Esophagus squamous epithelium (tissue), 5 donors: ENCODE measurements at regions not wholly inside any gene's neighbourhood (a gene's known extent, or its start where the extent isn't known, plus 50 kb on each side); places are given as distances from the start of the nearest gene placed in this dataset.

Experiments
- DNase-seq: peaks from one replicate; lab custom pipeline; 2025; lab: John Stamatoyannopoulos, UW
- H3K27ac ChIP-seq, 4 donors: fragments of 200-600 bp; sonication (generic); one replicate each; pipeline ENCODE4 v1.5.1; 2016 to 2019; ENCODE audit warnings: mild to moderate bottlenecking in 1 of 4
- H3K27me3 ChIP-seq, 4 donors: fragments of 200-600 bp; sonication (generic); 1 replicate in 3 of 4; 2 replicates in 1 of 4; pipeline versions ENCODE4 v1.5.1 to v1.6.0; 2017 to 2021; ENCODE audit warnings: antibody characterized with exemption in 1 of 4
- H3K36me3 ChIP-seq, 3 donors: fragments of 200-600 bp; sonication (generic); one replicate each; pipeline ENCODE4 v1.5.1; 2016 to 2019
- H3K4me1 ChIP-seq, 3 donors: fragments of 200-600 bp; sonication (generic); one replicate each; pipeline ENCODE4 v1.5.1; 2017 to 2019
- H3K4me3 ChIP-seq, 4 donors: fragments of 200-600 bp; sonication (generic); 1 replicate in 3 of 4; 2 replicates in 1 of 4; pipeline ENCODE4 v1.5.1; 2016 to 2019; ENCODE audit warnings: mild to moderate bottlenecking in 2 of 4, moderate library complexity in 1 of 4
- H3K9me3 ChIP-seq, 3 donors: fragments of 200-600 bp; sonication (generic); one replicate each; pipeline ENCODE4 v1.5.1; 2016 to 2019
- POLR2A ChIP-seq, 4 donors: fragments of 450-650 bp; IDR thresholded peaks; one replicate each; pipeline ENCODE4 v1.6.1; 2017; ENCODE audit warnings: antibody characterized with exemption in 4 of 4, mild to moderate bottlenecking in 4 of 4, moderate library complexity in 3 of 4
- WGBS, 2 donors: methylation state at CpG; one replicate each; pipeline ENCODE4 v1.1.5; 2018; 5-methylcytosine and 5-hydroxymethylcytosine counted together
- intact Hi-C: fragments of 100-400 bp; cut with DNase I; formaldehyde crosslinking; loops from one replicate; pipeline ENCODE4 v1.15.0; 2022
- TF ChIP-seq, protein P1 (sequence below), 6 experiments: fragments of 450-650 bp in 4 of 6; fragments of 200-600 bp in 2 of 6; sonication (generic) in 2 of 6; IDR thresholded peaks; one replicate each; pipeline ENCODE4 v1.5.1; 2016 to 2019; ENCODE audit warnings: antibody characterized with exemption in 6 of 6, mild to moderate bottlenecking in 4 of 6, moderate library complexity in 4 of 6
- donor health status: DM: yes; HTN: yes; CAD: no.

- WGBS, 2 donors: 34 to 40% methylated on average over 5 of the region's 5 CpGs
- no peak for TF ChIP-seq POLR2A (IDR thresholded peaks at IDR 0.05)
- TF ChIP-seq, protein P1, sequence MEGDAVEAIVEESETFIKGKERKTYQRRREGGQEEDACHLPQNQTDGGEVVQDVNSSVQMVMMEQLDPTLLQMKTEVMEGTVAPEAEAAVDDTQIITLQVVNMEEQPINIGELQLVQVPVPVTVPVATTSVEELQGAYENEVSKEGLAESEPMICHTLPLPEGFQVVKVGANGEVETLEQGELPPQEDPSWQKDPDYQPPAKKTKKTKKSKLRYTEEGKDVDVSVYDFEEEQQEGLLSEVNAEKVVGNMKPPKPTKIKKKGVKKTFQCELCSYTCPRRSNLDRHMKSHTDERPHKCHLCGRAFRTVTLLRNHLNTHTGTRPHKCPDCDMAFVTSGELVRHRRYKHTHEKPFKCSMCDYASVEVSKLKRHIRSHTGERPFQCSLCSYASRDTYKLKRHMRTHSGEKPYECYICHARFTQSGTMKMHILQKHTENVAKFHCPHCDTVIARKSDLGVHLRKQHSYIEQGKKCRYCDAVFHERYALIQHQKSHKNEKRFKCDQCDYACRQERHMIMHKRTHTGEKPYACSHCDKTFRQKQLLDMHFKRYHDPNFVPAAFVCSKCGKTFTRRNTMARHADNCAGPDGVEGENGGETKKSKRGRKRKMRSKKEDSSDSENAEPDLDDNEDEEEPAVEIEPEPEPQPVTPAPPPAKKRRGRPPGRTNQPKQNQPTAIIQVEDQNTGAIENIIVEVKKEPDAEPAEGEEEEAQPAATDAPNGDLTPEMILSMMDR (IDR thresholded peaks at IDR 0.05): no peak
- intact Hi-C loops: no loop called here
Observed at GRCh38 chr5:17720071-17720470, 85.8 kb downstream of the TAF11L14 start.

GRCh38 chr5:17723876-17724275 is 89.6 kb downstream of the TAF11L14 start:
- no peaks in the 10 kb centered on the region for H3K9me3 ChIP-seq
- H3K4me1 ChIP-seq: no peaks in the 10 kb centered on the region
- intact Hi-C loops: no loop called here
- no peaks in the 10 kb centered on the region for H3K27me3 ChIP-seq
- H3K36me3 ChIP-seq: no peaks in the 10 kb centered on the region
- 59 to 64% methylated on average over 4 to 5 of the region's 5 CpGs for WGBS, 2 donors
- H3K4me3 ChIP-seq: no peak overlapping the region
- no peak for DNase-seq
- no peak overlapping the region for H3K27ac ChIP-seq
- no peak for TF ChIP-seq POLR2A (IDR thresholded peaks at IDR 0.05)
- TF ChIP-seq, protein P1 (IDR thresholded peaks at IDR 0.05): no peak

More at GRCh38 chr5:17720071-17720470, 85.8 kb downstream of the TAF11L14 start:
- no peak for DNase-seq
- H3K4me1 ChIP-seq: no peaks in the 10 kb centered on the region
- H3K36me3 ChIP-seq: no peaks in the 10 kb centered on the region
- H3K9me3 ChIP-seq: no peaks in the 10 kb centered on the region
- no peaks in the 10 kb centered on the region for H3K27me3 ChIP-seq
- H3K4me3 ChIP-seq: no peak overlapping the region
- no peak overlapping the region for H3K27ac ChIP-seq

- WGBS, 2 donors: 66% methylated on average over 3 of the region's 3 CpGs
- no peak overlapping the region for H3K27ac ChIP-seq
- no peaks in the 10 kb centered on the region for H3K36me3 ChIP-seq
- no peaks in the 10 kb centered on the region for H3K9me3 ChIP-seq
- no peak for DNase-seq
- H3K4me1 ChIP-seq: no peaks in the 10 kb centered on the region
- intact Hi-C loops: no loop called here
- TF ChIP-seq, protein P1 (IDR thresholded peaks at IDR 0.05): no peak
- TF ChIP-seq POLR2A (IDR thresholded peaks at IDR 0.05): no peak
- H3K27me3 ChIP-seq: no peaks in the 10 kb centered on the region
- H3K4me3 ChIP-seq: no peak overlapping the region
Observed at GRCh38 chr5:17727098-17727497, 92.8 kb downstream of the TAF11L14 start.

- H3K27ac ChIP-seq: no peak overlapping the region
- H3K27me3 ChIP-seq: no peaks in the 10 kb centered on the region
- intact Hi-C loops: no loop called here
- H3K36me3 ChIP-seq: no peaks in the 10 kb centered on the region
- H3K4me3 ChIP-seq: no peak overlapping the region
- TF ChIP-seq, protein P1 (IDR thresholded peaks at IDR 0.05): no peak
- TF ChIP-seq POLR2A (IDR thresholded peaks at IDR 0.05): no peak
- H3K9me3 ChIP-seq: no peaks in the 10 kb centered on the region
- WGBS, 2 donors: 87 to 100% methylated on average over 2 of the region's 2 CpGs
- DNase-seq: no peak
- no peaks in the 10 kb centered on the region for H3K4me1 ChIP-seq
Observed at GRCh38 chr5:17730421-17730820, 96.2 kb downstream of the TAF11L14 start.

DNA sequence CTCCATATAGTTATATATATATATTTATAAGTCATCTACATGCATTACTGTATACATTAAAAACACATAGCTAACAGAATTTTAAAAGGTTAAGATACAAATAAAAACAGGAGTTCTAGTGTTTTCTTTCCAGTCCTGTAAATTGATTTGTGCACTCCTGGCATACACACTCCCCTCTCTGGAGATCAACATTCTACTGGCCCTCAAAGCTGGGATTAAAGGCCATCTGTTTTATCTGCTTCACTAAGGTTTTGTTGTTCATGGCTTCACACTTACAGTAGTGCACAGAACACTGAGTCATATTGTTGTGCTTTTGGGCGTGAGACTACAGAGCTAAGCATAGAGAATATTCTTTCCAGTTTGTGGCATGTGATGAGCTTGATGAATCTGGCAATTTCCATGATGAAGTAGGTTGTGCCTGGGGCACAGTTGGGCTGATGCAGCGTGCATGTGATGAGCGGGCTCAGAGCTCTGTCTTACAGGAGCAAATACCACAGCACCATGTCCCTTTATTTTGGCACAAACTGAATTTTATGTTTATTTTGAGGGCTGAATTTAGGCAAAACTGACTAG is 98.2 kb downstream of the TAF11L14 start:
- H3K4me3 ChIP-seq: no peak overlapping the region
- H3K27me3 ChIP-seq: no peaks in the 10 kb centered on the region
- 42 to 67% methylated on average over 1 to 3 of the region's 3 CpGs for WGBS, 2 donors
- TF ChIP-seq POLR2A (IDR thresholded peaks at IDR 0.05): no peak
- TF ChIP-seq, protein P1 (IDR thresholded peaks at IDR 0.05): no peak
- no peaks in the 10 kb centered on the region for H3K9me3 ChIP-seq
- H3K4me1 ChIP-seq: no peaks in the 10 kb centered on the region
- no peaks in the 10 kb centered on the region for H3K36me3 ChIP-seq
- intact Hi-C loops: no loop called here
- DNase-seq: no peak
- no peak overlapping the region for H3K27ac ChIP-seq
